ENCODE measurements at regions not wholly inside any gene's neighbourhood (a gene's known extent, or its start where the extent isn't known, plus 50 kb on each side); places are given as distances from the start of the nearest gene placed in this dataset.

- DNase-seq, result no peak
- Histone ChIP-seq H3K27me3 (no peaks in the 10 kb centered on the region), H3K36me3 (no peaks in the 10 kb centered on the region), H3K27ac (no peak overlapping the region), H3K4me1 (no peaks in the 10 kb centered on the region), H3K9me3 (no peaks in the 10 kb centered on the region), H3K4me3 (no peak overlapping the region)
- intact Hi-C loops (cut with DNase I; ENCODE audit: low total_unique reads), result no loop called here
- TF ChIP-seq, protein P1, sequence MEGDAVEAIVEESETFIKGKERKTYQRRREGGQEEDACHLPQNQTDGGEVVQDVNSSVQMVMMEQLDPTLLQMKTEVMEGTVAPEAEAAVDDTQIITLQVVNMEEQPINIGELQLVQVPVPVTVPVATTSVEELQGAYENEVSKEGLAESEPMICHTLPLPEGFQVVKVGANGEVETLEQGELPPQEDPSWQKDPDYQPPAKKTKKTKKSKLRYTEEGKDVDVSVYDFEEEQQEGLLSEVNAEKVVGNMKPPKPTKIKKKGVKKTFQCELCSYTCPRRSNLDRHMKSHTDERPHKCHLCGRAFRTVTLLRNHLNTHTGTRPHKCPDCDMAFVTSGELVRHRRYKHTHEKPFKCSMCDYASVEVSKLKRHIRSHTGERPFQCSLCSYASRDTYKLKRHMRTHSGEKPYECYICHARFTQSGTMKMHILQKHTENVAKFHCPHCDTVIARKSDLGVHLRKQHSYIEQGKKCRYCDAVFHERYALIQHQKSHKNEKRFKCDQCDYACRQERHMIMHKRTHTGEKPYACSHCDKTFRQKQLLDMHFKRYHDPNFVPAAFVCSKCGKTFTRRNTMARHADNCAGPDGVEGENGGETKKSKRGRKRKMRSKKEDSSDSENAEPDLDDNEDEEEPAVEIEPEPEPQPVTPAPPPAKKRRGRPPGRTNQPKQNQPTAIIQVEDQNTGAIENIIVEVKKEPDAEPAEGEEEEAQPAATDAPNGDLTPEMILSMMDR (IDR thresholded peaks at IDR 0.05), result no peak
Observed at GRCh38 chr1:232188318-232188717, 441.6 kb downstream of the SIPA1L2 start.

GRCh38 chr1:232186931-232187330 is 443.0 kb downstream of the SIPA1L2 start:
- intact Hi-C loops (cut with DNase I; ENCODE audit: low total_unique reads), result no loop called here
- Histone ChIP-seq H3K4me1 (no peaks in the 10 kb centered on the region), H3K27ac (no peak overlapping the region), H3K9me3 (no peaks in the 10 kb centered on the region), H3K27me3 (no peaks in the 10 kb centered on the region), H3K4me3 (no peak overlapping the region), H3K36me3 (no peaks in the 10 kb centered on the region)
- TF ChIP-seq, protein P1 (IDR thresholded peaks at IDR 0.05), result no peak
- no peak for DNase-seq

DNA sequence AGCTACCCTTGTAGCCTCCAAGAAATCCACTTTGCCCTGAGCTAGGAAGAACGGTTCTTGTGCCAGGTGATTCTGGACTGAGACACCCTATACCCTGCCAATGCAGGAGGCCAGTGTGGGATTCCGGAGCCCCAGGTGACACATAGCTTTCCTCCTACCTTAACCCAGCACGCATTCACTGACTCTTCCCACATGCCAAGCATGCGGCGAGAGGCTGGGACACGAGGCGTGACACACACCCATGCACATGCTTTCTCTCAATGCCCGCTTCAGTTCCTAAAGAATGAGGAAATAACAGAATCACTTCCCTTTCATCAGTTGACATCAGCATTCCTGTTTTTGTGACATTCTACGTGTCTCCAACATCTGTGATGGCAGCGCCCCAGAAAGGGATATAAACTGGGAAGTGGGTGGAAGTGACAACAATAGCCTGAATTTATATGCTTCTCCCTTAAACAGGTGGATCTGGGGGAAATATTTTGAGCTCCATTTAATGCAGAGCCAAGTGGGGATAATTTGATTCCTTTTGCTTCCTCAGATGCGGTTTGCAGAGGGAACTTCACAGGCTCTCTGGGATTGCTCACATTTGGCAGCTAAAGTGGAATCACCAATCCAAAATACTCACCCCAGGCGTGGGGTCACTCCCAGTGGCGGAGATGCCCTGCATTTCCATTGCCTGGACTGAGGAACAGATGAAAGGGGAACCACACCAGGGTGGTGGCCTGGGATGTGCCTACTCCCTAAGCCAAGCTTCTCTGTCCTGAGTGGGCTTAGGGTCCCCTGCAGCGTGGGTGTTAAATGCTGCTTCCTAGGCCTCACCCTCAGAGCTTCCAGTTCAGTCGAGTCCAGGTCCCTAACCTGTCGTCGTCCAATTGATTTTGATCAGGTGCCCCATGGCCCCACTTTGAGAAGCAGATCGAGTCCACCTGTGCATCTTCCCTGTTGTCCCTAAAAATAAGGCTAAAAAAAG is 445.1 kb downstream of the SIPA1L2 start:
- no peaks in the 10 kb centered on the region for H3K9me3 ChIP-seq
- H3K4me1 ChIP-seq, result peaks cover 0 to 3% (median 0%) of the 10 kb centered on the region in 4 donors
- intact Hi-C loops (cut with DNase I; ENCODE audit: low total_unique reads), result no loop called here
- H3K4me3 ChIP-seq, result no peak overlapping the region
- H3K36me3 ChIP-seq, result no peaks in the 10 kb centered on the region
- H3K27me3 ChIP-seq, result no peaks in the 10 kb centered on the region
- no peak overlapping the region for H3K27ac ChIP-seq
- TF ChIP-seq, protein P1 (IDR thresholded peaks at IDR 0.05), result no peak
- no peak for DNase-seq

- no peak for DNase-seq
- no peak overlapping the region for H3K27ac ChIP-seq
- H3K4me1 ChIP-seq, result peaks cover 0 to 3% (median 0%) of the 10 kb centered on the region in 4 donors
- H3K4me3 ChIP-seq, result no peak overlapping the region
- no peaks in the 10 kb centered on the region for H3K9me3 ChIP-seq
- intact Hi-C loops (cut with DNase I; ENCODE audit: low total_unique reads), result no loop called here
- TF ChIP-seq, protein P1 (IDR thresholded peaks at IDR 0.05), result no peak
- H3K36me3 ChIP-seq, result no peaks in the 10 kb centered on the region
- H3K27me3 ChIP-seq, result no peaks in the 10 kb centered on the region
Observed at GRCh38 chr1:232183802-232184201, 446.1 kb downstream of the SIPA1L2 start.

- peaks cover 0 to 3% (median 0%) of the 10 kb centered on the region in 4 donors for H3K4me1 ChIP-seq
- DNase-seq, result no peak
- no peaks in the 10 kb centered on the region for H3K27me3 ChIP-seq
- intact Hi-C loops (cut with DNase I; ENCODE audit: low total_unique reads), result no loop called here
- H3K36me3 ChIP-seq, result no peaks in the 10 kb centered on the region
- TF ChIP-seq, protein P1 (IDR thresholded peaks at IDR 0.05), result no peak
- no peak overlapping the region for H3K27ac ChIP-seq
- no peak overlapping the region for H3K4me3 ChIP-seq
- no peaks in the 10 kb centered on the region for H3K9me3 ChIP-seq
Observed at GRCh38 chr1:232183266-232183800, 446.6 kb downstream of the SIPA1L2 start.

Data from tibial artery (tissue), 4 donors.